Lower leg skin (tissue), 4 donors: ENCODE measurements at regions not wholly inside any gene's neighbourhood (a gene's known extent, or its start where the extent isn't known, plus 50 kb on each side); places are given as distances from the start of the nearest gene placed in this dataset.

Experiments
- DNase-seq, 2 donors: peaks; one replicate each; pipeline ENCODE4 v3.0.0-alpha.2; 2019; ENCODE audit warnings: low spot score in 2 of 2
- H3K4me3 ChIP-seq: fragments of 200-600 bp; sonication (generic); 2 replicates; pipeline ENCODE4 v1.5.1; 2017; ENCODE audit warnings: mild to moderate bottlenecking, low read depth; ENCODE audit not compliant: poor library complexity, severe bottlenecking
- POLR2A ChIP-seq, 2 donors: fragments of 450-650 bp; IDR thresholded peaks; one replicate each; pipeline ENCODE4 v1.6.1; 2016 to 2017; ENCODE audit warnings: antibody characterized with exemption in 2 of 2, mild to moderate bottlenecking in 1 of 2, moderate library complexity in 1 of 2
- WGBS, 2 donors: methylation state at CpG; one replicate each; pipeline ENCODE4 v1.1.5; 2018; 5-methylcytosine and 5-hydroxymethylcytosine counted together
- intact Hi-C: fragments of 100-400 bp; cut with DNase I; formaldehyde crosslinking; loops from one replicate; pipeline ENCODE4 v1.15.0; 2023; ENCODE audit warnings: low total_unique reads
- TF ChIP-seq, protein P1 (sequence below), 3 donors: fragments of 450-650 bp; IDR thresholded peaks; one replicate each; pipeline ENCODE4 v1.5.1; 2016; ENCODE audit warnings: antibody characterized with exemption in 3 of 3, mild to moderate bottlenecking in 3 of 3, moderate library complexity in 2 of 3

DNA sequence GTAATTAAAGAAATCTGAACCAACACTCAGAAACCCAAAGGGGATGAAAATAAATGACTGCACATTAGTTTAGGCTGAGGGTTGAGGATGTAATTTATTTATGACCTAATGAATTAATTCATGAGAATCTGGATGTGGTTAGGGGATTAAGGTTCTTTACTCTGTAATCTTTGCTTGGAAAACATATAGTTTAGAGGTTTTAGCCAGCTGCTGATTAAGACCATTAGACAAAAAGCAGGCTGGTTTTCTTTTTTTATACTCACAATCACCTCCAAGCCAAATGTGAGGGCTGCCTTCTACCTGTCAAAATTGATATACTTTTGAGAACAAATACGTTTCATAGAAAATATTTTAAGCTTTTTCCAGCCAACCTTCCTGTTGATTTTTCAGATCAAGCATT is 2705.8 kb downstream of the PCDH7 start:
- no peak for TF ChIP-seq POLR2A (IDR thresholded peaks at IDR 0.05)
- TF ChIP-seq, protein P1, sequence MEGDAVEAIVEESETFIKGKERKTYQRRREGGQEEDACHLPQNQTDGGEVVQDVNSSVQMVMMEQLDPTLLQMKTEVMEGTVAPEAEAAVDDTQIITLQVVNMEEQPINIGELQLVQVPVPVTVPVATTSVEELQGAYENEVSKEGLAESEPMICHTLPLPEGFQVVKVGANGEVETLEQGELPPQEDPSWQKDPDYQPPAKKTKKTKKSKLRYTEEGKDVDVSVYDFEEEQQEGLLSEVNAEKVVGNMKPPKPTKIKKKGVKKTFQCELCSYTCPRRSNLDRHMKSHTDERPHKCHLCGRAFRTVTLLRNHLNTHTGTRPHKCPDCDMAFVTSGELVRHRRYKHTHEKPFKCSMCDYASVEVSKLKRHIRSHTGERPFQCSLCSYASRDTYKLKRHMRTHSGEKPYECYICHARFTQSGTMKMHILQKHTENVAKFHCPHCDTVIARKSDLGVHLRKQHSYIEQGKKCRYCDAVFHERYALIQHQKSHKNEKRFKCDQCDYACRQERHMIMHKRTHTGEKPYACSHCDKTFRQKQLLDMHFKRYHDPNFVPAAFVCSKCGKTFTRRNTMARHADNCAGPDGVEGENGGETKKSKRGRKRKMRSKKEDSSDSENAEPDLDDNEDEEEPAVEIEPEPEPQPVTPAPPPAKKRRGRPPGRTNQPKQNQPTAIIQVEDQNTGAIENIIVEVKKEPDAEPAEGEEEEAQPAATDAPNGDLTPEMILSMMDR (IDR thresholded peaks at IDR 0.05), result no peak
- intact Hi-C loops, result no loop called here
- no peak overlapping the region for H3K4me3 ChIP-seq
- 30 to 32% methylated on average over 1 of the region's 1 CpG for WGBS, 2 donors
- no peak for DNase-seq

DNA sequence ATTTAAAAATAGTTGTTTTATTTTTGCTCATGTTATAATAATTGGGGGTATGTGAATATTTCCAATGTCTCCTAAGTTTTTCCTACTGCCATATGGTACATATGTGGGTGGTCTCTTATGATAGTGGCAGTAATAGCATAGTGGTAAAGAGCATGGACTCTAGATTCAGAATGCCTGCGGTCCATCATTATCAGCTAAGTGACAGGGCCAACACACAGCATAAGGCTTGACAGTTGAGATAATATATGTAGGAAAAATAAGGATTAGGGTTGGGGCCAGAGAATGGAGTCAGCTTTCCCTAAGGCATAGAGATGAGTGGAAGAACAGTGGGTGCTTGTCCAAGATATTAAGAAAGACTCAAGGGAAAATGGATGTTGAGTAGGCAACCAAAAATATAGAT is 2707.5 kb downstream of the PCDH7 start:
- intact Hi-C loops, result no loop called here

DNA sequence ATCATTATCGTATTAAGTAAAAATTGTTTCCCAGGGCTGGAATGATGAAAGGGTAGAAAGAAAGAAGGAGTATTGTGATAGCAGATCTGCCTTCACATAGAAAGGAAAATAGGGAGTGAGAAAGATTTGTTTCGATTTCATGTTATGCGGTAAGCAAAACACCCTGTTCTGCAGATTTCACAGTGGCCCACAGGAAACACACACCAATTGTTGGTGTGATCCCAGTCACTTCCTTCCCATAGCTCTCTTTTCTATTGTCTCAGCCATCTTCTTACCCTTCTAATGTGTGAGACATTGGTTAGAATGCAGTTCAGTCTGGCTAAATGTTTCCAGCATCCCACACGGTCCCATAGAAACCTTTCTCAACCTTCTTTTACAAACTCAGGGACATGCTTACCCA is 2709.8 kb downstream of the PCDH7 start:
- intact Hi-C loops, result no loop called here
- DNase-seq, result no peak
- 89 to 91% methylated on average over 4 of the region's 4 CpGs for WGBS, 2 donors
- TF ChIP-seq POLR2A (IDR thresholded peaks at IDR 0.05), result no peak
- TF ChIP-seq, protein P1 (IDR thresholded peaks at IDR 0.05), result no peak
- no peak overlapping the region for H3K4me3 ChIP-seq

More for the DNA sequence above, 2707.5 kb downstream of the PCDH7 start:
- DNase-seq, result no peak
- WGBS, 2 donors, result 77 to 81% methylated on average over 1 of the region's 1 CpG
- no peak for TF ChIP-seq POLR2A (IDR thresholded peaks at IDR 0.05)
- TF ChIP-seq, protein P1 (IDR thresholded peaks at IDR 0.05), result no peak
- no peak overlapping the region for H3K4me3 ChIP-seq

GRCh38 chr4:33437406-33437805 is 2717.2 kb downstream of the PCDH7 start:
- no peak overlapping the region for H3K4me3 ChIP-seq
- WGBS, 2 donors, result 56 to 59% methylated on average over 2 of the region's 2 CpGs
- DNase-seq, result no peak
- intact Hi-C loops, result no loop called here
- TF ChIP-seq POLR2A (IDR thresholded peaks at IDR 0.05), result no peak
- TF ChIP-seq, protein P1 (IDR thresholded peaks at IDR 0.05), result no peak

DNA sequence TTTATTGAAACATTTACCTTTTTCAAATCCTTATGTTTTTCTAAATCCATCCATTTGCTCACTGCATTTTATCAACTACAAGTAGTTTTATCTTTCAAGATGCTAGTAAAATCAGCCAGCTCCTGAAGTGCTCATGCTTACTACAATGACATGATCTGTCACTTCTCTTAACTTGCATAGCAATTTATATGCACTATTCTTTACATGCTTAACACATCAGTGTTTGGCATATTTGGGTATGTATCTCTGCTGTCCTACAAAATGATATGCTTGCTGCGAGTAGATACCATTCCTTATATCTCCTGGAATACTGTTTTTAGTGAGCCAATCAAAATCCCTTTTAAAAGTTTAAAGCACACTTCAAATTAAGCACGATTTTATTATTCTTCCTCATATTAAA is 2726.8 kb downstream of the PCDH7 start:
- TF ChIP-seq POLR2A (IDR thresholded peaks at IDR 0.05), result no peak
- TF ChIP-seq, protein P1 (IDR thresholded peaks at IDR 0.05), result no peak
- DNase-seq, result no peak
- intact Hi-C loops, result no loop called here
- 87 to 89% methylated on average over 2 of the region's 2 CpGs for WGBS, 2 donors
- H3K4me3 ChIP-seq, result no peak overlapping the region

GRCh38 chr4:33448948-33449347 is 2728.8 kb downstream of the PCDH7 start:
- no peak overlapping the region for H3K4me3 ChIP-seq
- 85 to 87% methylated on average over 3 of the region's 3 CpGs for WGBS, 2 donors
- intact Hi-C loops, result no loop called here
- no peak for DNase-seq
- no peak for TF ChIP-seq POLR2A (IDR thresholded peaks at IDR 0.05)
- TF ChIP-seq, protein P1 (IDR thresholded peaks at IDR 0.05), result no peak
